Astrocyte of the spinal cord (primary cell): ENCODE measurements at regions not wholly inside any gene's neighbourhood (a gene's known extent, or its start where the extent isn't known, plus 50 kb on each side); places are given as distances from the start of the nearest gene placed in this dataset.

Experiments used
- DNase-seq: peaks from one replicate; pipeline ENCODE4 v3.0.0; 2011; ENCODE audit warnings: low read depth, low spot score
- H3K4me3 ChIP-seq: 2 replicates; pipeline ENCODE4 v1.5.1; 2011; ENCODE audit warnings: low read depth, mild to moderate bottlenecking, low read length, moderate library complexity
- in situ Hi-C: cut with HindIII; loops from 2 replicates; pipeline ENCODE4 v1.10.0; 2017; ENCODE audit warnings: low sequenced_read_pairs
- TF ChIP-seq, protein P1 (sequence below): IDR thresholded peaks from 2 replicates; pipeline ENCODE4 v1.5.1; 2012; ENCODE audit warnings: low read depth, mild to moderate bottlenecking, low read length, inconsistent platforms

- in situ Hi-C loops = no loop called here
- no peak overlapping the region for H3K4me3 ChIP-seq
- DNase-seq = no peak
- TF ChIP-seq, protein P1, sequence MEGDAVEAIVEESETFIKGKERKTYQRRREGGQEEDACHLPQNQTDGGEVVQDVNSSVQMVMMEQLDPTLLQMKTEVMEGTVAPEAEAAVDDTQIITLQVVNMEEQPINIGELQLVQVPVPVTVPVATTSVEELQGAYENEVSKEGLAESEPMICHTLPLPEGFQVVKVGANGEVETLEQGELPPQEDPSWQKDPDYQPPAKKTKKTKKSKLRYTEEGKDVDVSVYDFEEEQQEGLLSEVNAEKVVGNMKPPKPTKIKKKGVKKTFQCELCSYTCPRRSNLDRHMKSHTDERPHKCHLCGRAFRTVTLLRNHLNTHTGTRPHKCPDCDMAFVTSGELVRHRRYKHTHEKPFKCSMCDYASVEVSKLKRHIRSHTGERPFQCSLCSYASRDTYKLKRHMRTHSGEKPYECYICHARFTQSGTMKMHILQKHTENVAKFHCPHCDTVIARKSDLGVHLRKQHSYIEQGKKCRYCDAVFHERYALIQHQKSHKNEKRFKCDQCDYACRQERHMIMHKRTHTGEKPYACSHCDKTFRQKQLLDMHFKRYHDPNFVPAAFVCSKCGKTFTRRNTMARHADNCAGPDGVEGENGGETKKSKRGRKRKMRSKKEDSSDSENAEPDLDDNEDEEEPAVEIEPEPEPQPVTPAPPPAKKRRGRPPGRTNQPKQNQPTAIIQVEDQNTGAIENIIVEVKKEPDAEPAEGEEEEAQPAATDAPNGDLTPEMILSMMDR = no peak
Measured at GRCh38 chr1:191002768-191003167, 525.1 kb upstream of the BRINP3 start.

GRCh38 chr1:191016765-191017164 lies 539.1 kb upstream of the BRINP3 start:
- no peak overlapping the region for H3K4me3 ChIP-seq
- no peak for DNase-seq
- in situ Hi-C loops = no loop called here
- TF ChIP-seq, protein P1 = no peak

- DNase-seq = peak; percentile 45
- TF ChIP-seq, protein P1 = no peak
- in situ Hi-C loops = no loop called here
- H3K4me3 ChIP-seq = no peak overlapping the region
Measured at GRCh38 chr1:191022856-191023255, 545.2 kb upstream of the BRINP3 start.

- H3K4me3 ChIP-seq = no peak overlapping the region
- in situ Hi-C loops = no loop called here
- no peak for DNase-seq
- TF ChIP-seq, protein P1 = no peak
Measured at GRCh38 chr1:191025896-191026642, 548.4 kb upstream of the BRINP3 start.

GRCh38 chr1:191026828-191027227 lies 549.2 kb upstream of the BRINP3 start:
- TF ChIP-seq, protein P1 = no peak
- no peak overlapping the region for H3K4me3 ChIP-seq
- in situ Hi-C loops = no loop called here
- no peak for DNase-seq

DNA sequence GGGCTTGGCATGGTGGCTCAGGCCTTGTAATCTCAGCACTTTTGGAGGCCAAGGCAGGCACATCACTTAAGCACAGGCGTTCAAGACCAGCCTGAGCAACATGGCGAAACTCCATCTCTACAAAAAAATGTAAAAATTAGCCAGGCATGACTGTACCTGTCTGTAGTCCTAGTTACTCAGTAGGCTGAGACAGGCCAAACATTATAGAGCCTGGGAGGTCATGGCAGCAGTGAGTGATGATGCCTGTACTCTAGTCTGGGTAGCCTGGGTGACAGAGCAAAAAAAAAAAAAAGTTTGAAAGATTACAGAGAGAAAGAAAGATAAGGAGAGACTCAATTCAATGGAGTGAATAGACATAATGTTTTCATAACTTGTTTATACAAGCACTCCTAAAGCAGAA lies 556.5 kb upstream of the BRINP3 start:
- TF ChIP-seq, protein P1 = no peak
- DNase-seq = no peak
- in situ Hi-C loops = no loop called here
- H3K4me3 ChIP-seq = no peak overlapping the region
